ENCODE measurements at regions not wholly inside any gene's neighbourhood (a gene's known extent, or its start where the extent isn't known, plus 50 kb on each side); places are given as distances from the start of the nearest gene placed in this dataset.

- TF ChIP-seq PRDM10 (IDR thresholded peaks at IDR 0.05; ENCODE audit: partially characterized antibody), result peak; percentile 94
- TF ChIP-seq ZFX (CRISPR knock-in tag; IDR thresholded peaks at IDR 0.05), result 0 out of 2 replicates have a peak, but pooled peaks have one; percentile 6
- TF ChIP-seq ZNF785 (CRISPR knock-in tag; IDR thresholded peaks at IDR 0.05), result no peak
- TF ChIP-seq RAD51 (IDR thresholded peaks at IDR 0.05; ENCODE audit: borderline replicate concordance, low read depth), result no peak
- TF ChIP-seq CBFA2T3 (IDR thresholded peaks at IDR 0.05), result no peak
- no peak for TF ChIP-seq ARNT (IDR thresholded peaks at IDR 0.05)
- TF ChIP-seq TCF3 (CRISPR knock-in tag; IDR thresholded peaks at IDR 0.05), result 0 out of 2 replicates have a peak, but pooled peaks have one; percentile 2
- no peak for TF ChIP-seq ZFPM2 (CRISPR knock-in tag; IDR thresholded peaks at IDR 0.05)
- peak; percentile 17; the same call in 1 of the 2 replicates for TF ChIP-seq CTBP1 (IDR thresholded peaks at IDR 0.05; ENCODE audit: borderline replicate concordance)
- no peak for TF ChIP-seq UBTF (IDR thresholded peaks at IDR 0.05; ENCODE audit: borderline replicate concordance in 1 of 2, low read depth in 2 of 2, low read length in 2 of 2)
- TF ChIP-seq ID3 (CRISPR knock-in tag; IDR thresholded peaks at IDR 0.05), result no peak
- TF ChIP-seq ID3 (tag; IDR thresholded peaks at IDR 0.05), result no peak
- TF ChIP-seq ZNF134 (CRISPR knock-in tag; conservative IDR thresholded peaks at IDR 0.05), result no peak
- no peak for TF ChIP-seq MTA3 (IDR thresholded peaks at IDR 0.05; ENCODE audit: borderline replicate concordance)
- TF ChIP-seq TARDBP (IDR thresholded peaks at IDR 0.05), result no peak
- TF ChIP-seq POLR2AphosphoS5 (IDR thresholded peaks at IDR 0.05; ENCODE audit: control insufficient read depth, insufficient read depth, low read depth, low read length), result no peak
- 0 out of 2 replicates have a peak, but pooled peaks have one; percentile 37 for TF ChIP-seq EP300 (IDR thresholded peaks at IDR 0.05; ENCODE audit: low read length)
- no peak for TF ChIP-seq ZNF830 (CRISPR knock-in tag; IDR thresholded peaks at IDR 0.05)
- no peak for TF ChIP-seq ZBTB43 (CRISPR knock-in tag; IDR thresholded peaks at IDR 0.05)
- no peak for TF ChIP-seq LARP7 (IDR thresholded peaks at IDR 0.05)
- TF ChIP-seq PHTF2 (CRISPR knock-in tag; IDR thresholded peaks at IDR 0.05), result no peak
- TF ChIP-seq, protein P1, sequence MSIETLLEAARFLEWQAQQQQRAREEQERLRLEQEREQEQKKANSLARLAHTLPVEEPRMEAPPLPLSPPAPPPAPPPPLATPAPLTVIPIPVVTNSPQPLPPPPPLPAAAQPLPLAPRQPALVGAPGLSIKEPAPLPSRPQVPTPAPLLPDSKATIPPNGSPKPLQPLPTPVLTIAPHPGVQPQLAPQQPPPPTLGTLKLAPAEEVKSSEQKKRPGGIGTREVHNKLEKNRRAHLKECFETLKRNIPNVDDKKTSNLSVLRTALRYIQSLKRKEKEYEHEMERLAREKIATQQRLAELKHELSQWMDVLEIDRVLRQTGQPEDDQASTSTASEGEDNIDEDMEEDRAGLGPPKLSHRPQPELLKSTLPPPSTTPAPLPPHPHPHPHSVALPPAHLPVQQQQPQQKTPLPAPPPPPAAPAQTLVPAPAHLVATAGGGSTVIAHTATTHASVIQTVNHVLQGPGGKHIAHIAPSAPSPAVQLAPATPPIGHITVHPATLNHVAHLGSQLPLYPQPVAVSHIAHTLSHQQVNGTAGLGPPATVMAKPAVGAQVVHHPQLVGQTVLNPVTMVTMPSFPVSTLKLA (conservative IDR thresholded peaks at IDR 0.05), result no peak
- TF ChIP-seq PURB (CRISPR knock-in tag; IDR thresholded peaks at IDR 0.05; ENCODE audit: low read depth), result no peak
Measured at GRCh38 chr2:48253301-48253700, 61.2 kb upstream of the FOXN2 start (continued).

Measured in K562 (cell line).